ENCODE measurements at regions not wholly inside any gene's neighbourhood (a gene's known extent, or its start where the extent isn't known, plus 50 kb on each side); places are given as distances from the start of the nearest gene placed in this dataset.

DNA sequence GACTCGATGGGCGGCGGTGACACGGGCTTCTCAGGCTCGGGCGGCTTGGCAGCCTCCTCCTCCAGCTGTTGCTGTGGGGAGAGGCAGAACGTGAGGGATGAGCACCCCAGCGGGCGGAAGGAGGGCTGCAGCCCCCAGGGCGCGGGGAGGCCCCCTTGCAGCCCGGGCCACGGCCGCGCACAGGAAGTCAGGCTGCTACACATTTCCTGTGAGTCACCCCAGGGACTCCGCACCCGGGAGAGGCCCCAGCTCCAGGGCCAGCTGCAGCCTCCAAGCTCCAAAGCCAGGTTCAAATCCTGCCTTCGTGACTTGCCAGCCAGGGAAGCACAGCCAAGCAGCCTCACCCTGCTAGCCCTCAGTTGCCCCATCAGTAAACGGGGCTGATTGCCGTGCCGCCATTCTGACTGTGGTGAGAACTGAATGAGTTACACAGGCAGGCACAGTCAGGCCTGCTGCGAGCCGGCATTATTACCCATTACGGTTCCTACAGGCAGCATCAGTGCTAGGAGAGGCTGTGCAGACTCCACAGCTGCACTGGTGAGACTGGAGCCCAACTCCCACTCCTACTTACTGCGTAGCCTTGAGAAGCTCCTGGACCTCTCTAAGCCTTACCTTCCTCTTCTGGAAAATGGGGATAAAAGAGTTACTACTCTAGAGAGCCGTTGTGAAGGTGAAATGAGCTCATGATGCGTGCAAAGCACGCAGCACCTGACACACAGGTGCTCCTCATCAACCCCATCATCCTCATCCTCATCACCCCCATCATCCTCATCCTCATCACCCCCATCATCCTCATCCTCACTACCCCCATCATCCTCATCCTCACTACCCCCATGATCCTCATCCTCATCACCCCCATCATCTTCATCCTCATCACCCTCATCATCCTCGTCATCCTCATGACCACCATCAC lies 100.9 kb downstream of the NCOR2 start:
- Histone ChIP-seq H3K9ac (ENCODE audit: low read length) (no peak overlapping the region), H2AFZ (ENCODE audit: low read length) (no peak overlapping the region), H3K4me2 (ENCODE audit: low read depth, low read length) (no peak overlapping the region), H3K4me1 (ENCODE audit: low read length) (no peaks in the 10 kb centered on the region), H3K27me3 (replicated peaks; ENCODE audit: insufficient read depth, low read length) (no peaks in the 10 kb centered on the region), H4K20me1 (ENCODE audit: insufficient read depth, low read length) (no peaks in the 10 kb centered on the region), H3F3A (ENCODE audit: insufficient read depth, low read length) (no peaks in the 10 kb centered on the region), H3K36me3 (replicated peaks; ENCODE audit: insufficient read depth, low read length) (no peaks in the 10 kb centered on the region), H3K79me2 (ENCODE audit: low read length) (peaks cover 16% of the 10 kb centered on the region), H3K9me3 (replicated peaks; ENCODE audit: insufficient read depth, low read length) (no peaks in the 10 kb centered on the region), H3K27ac (ENCODE audit: low read length) (no peak overlapping the region), H3K4me3 (ENCODE audit: low read length) (no peak overlapping the region), H3K9me2 (replicated peaks; ENCODE audit: insufficient read depth, low read length) (no peaks in the 10 kb centered on the region)
- DNase-seq = no peak
- TF ChIP-seq, protein P1, sequence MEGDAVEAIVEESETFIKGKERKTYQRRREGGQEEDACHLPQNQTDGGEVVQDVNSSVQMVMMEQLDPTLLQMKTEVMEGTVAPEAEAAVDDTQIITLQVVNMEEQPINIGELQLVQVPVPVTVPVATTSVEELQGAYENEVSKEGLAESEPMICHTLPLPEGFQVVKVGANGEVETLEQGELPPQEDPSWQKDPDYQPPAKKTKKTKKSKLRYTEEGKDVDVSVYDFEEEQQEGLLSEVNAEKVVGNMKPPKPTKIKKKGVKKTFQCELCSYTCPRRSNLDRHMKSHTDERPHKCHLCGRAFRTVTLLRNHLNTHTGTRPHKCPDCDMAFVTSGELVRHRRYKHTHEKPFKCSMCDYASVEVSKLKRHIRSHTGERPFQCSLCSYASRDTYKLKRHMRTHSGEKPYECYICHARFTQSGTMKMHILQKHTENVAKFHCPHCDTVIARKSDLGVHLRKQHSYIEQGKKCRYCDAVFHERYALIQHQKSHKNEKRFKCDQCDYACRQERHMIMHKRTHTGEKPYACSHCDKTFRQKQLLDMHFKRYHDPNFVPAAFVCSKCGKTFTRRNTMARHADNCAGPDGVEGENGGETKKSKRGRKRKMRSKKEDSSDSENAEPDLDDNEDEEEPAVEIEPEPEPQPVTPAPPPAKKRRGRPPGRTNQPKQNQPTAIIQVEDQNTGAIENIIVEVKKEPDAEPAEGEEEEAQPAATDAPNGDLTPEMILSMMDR (IDR thresholded peaks at IDR 0.05; ENCODE audit: low read length) = no peak
- TF ChIP-seq EZH2 (optimal IDR thresholded peaks at IDR 0.05; ENCODE audit: low read depth, low read length) (no peak), EZH2phosphoT487 (IDR thresholded peaks at IDR 0.05; ENCODE audit: low read length) (no peak)

DNA sequence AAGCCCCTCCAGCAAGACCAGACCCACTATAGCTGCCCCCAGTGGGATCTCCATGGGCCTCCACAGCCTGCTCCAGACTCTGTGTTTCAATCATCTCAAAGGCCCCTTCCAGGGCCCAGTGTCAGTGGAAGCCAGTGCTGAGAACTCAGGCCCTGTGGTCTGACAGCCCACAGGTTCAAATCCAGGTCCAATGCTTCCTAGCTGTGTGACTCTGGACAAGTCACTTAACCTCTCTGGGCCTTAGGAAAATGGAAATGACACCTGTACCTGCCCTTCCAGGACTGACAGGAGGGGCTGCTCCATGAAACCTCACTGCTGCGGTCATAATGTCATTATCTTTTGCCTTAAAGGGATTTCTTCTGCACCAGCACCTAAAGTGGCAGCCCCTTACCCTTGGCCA lies 101.9 kb downstream of the NCOR2 start:
- H3K27me3 ChIP-seq (replicated peaks; ENCODE audit: insufficient read depth, low read length) = no peaks in the 10 kb centered on the region
- no peaks in the 10 kb centered on the region for H3K9me3 ChIP-seq (replicated peaks; ENCODE audit: insufficient read depth, low read length)
- TF ChIP-seq, protein P1 (IDR thresholded peaks at IDR 0.05; ENCODE audit: low read length) = no peak
- TF ChIP-seq EZH2 (optimal IDR thresholded peaks at IDR 0.05; ENCODE audit: low read depth, low read length) (no peak), EZH2phosphoT487 (IDR thresholded peaks at IDR 0.05; ENCODE audit: low read length) (no peak)
- no peak overlapping the region for H3K27ac ChIP-seq (ENCODE audit: low read length)
- H3K4me2 ChIP-seq (ENCODE audit: low read depth, low read length) = no peak overlapping the region
- no peaks in the 10 kb centered on the region for H3K36me3 ChIP-seq (replicated peaks; ENCODE audit: insufficient read depth, low read length)
- H3K4me3 ChIP-seq (ENCODE audit: low read length) = no peak overlapping the region
- H3F3A ChIP-seq (ENCODE audit: insufficient read depth, low read length) = no peaks in the 10 kb centered on the region
- H2AFZ ChIP-seq (ENCODE audit: low read length) = no peak overlapping the region
- no peaks in the 10 kb centered on the region for H3K9me2 ChIP-seq (replicated peaks; ENCODE audit: insufficient read depth, low read length)
- H3K79me2 ChIP-seq (ENCODE audit: low read length) = peaks cover 16% of the 10 kb centered on the region
- H3K4me1 ChIP-seq (ENCODE audit: low read length) = no peaks in the 10 kb centered on the region
- H3K9ac ChIP-seq (ENCODE audit: low read length) = no peak overlapping the region
- no peaks in the 10 kb centered on the region for H4K20me1 ChIP-seq (ENCODE audit: insufficient read depth, low read length)
- DNase-seq = no peak

DNA sequence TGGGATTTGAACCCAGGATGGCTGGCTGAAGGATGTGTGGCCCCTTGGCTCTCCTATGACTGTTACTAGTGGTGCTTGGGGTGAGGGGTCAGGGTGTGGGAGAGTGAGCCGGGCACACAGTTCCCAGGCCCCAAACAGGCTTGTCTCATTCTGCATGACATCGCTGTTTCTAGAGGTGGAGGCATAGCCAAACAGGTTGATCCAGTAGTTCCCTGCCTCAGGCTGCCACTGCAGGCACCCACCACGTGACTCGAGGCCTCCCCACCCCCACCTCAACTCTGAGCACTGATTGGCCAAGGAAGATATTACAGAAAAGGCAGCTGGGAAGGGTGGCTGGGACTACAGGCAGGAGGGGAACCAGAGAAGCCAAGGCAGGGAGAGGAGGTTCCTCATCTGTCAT lies 102.6 kb downstream of the NCOR2 start:
- Histone ChIP-seq H3K4me2 (ENCODE audit: low read depth, low read length) (no peak overlapping the region), H3K27ac (ENCODE audit: low read length) (no peak overlapping the region), H3K4me1 (ENCODE audit: low read length) (no peaks in the 10 kb centered on the region)

More for the DNA sequence above, 102.6 kb downstream of the NCOR2 start:
- peaks cover 11% of the 10 kb centered on the region for H3K79me2 ChIP-seq (ENCODE audit: low read length)
- H3K4me3 ChIP-seq (ENCODE audit: low read length) = no peak overlapping the region
- DNase-seq = no peak
- H4K20me1 ChIP-seq (ENCODE audit: insufficient read depth, low read length) = no peaks in the 10 kb centered on the region
- TF ChIP-seq EZH2phosphoT487 (IDR thresholded peaks at IDR 0.05; ENCODE audit: low read length) = no peak
- TF ChIP-seq, protein P1 (IDR thresholded peaks at IDR 0.05; ENCODE audit: low read length) = no peak
- no peak for TF ChIP-seq EZH2 (optimal IDR thresholded peaks at IDR 0.05; ENCODE audit: low read depth, low read length)
- no peaks in the 10 kb centered on the region for H3K36me3 ChIP-seq (replicated peaks; ENCODE audit: insufficient read depth, low read length)
- no peaks in the 10 kb centered on the region for H3K9me3 ChIP-seq (replicated peaks; ENCODE audit: insufficient read depth, low read length)
- no peaks in the 10 kb centered on the region for H3K27me3 ChIP-seq (replicated peaks; ENCODE audit: insufficient read depth, low read length)
- no peak overlapping the region for H3K9ac ChIP-seq (ENCODE audit: low read length)
- no peaks in the 10 kb centered on the region for H3F3A ChIP-seq (ENCODE audit: insufficient read depth, low read length)
- H2AFZ ChIP-seq (ENCODE audit: low read length) = no peak overlapping the region
- H3K9me2 ChIP-seq (replicated peaks; ENCODE audit: insufficient read depth, low read length) = no peaks in the 10 kb centered on the region
